Sigmoid colon (tissue), 5 donors: ENCODE measurements at regions not wholly inside any gene's neighbourhood (a gene's known extent, or its start where the extent isn't known, plus 50 kb on each side); places are given as distances from the start of the nearest gene placed in this dataset.

ENCODE experiments used
- DNase-seq: peaks from one replicate; pipeline ENCODE4 v3.0.0-alpha.2; 2019
- H3K27ac ChIP-seq, 4 donors: fragments of 200-600 bp; sonication (generic); one replicate each; pipeline ENCODE4 v1.5.1; 2016 to 2019; ENCODE audit warnings: mild to moderate bottlenecking in 1 of 4
- H3K27me3 ChIP-seq, 3 donors: fragments of 200-600 bp; sonication (generic); one replicate each; pipeline ENCODE4 v1.5.1; 2019; ENCODE audit warnings: mild to moderate bottlenecking in 1 of 3
- H3K36me3 ChIP-seq, 4 donors: fragments of 200-600 bp; sonication (generic); one replicate each; pipeline ENCODE4 v1.5.1; 2016 to 2019
- H3K4me1 ChIP-seq, 4 donors: fragments of 200-600 bp; sonication (generic); one replicate each; pipeline ENCODE4 v1.5.1; 2017 to 2019
- H3K4me3 ChIP-seq, 4 donors: fragments of 200-600 bp; sonication (generic); one replicate each; pipeline ENCODE4 v1.5.1; 2017 to 2019; ENCODE audit warnings: mild to moderate bottlenecking in 2 of 4, moderate library complexity in 1 of 4
- H3K9me3 ChIP-seq, 4 donors: fragments of 200-600 bp in 3 of 4; sonication (generic) in 3 of 4; one replicate each; pipeline versions ENCODE4 v1.5.1 to v1.6.1; 2013 to 2019
- POLR2AphosphoS5 ChIP-seq, 4 donors: sonication (generic); formaldehyde crosslinking; IDR thresholded peaks; one replicate each; pipeline ENCODE4 v1.6.1; 2017; ENCODE audit warnings: antibody characterized with exemption in 4 of 4
- intact Hi-C: fragments of 100-400 bp; cut with DNase I; formaldehyde crosslinking; loops from one replicate; pipeline ENCODE4 v1.15.1; 2023
- small RNA-seq, 3 donors: library from RNA; depleted of rRNA; stranded (forward); fragments of <200 nt; gene quantifications; one replicate each; pipeline ENCODE3, GENCODE V24; 2016
- donor health status: healthy.

DNA sequence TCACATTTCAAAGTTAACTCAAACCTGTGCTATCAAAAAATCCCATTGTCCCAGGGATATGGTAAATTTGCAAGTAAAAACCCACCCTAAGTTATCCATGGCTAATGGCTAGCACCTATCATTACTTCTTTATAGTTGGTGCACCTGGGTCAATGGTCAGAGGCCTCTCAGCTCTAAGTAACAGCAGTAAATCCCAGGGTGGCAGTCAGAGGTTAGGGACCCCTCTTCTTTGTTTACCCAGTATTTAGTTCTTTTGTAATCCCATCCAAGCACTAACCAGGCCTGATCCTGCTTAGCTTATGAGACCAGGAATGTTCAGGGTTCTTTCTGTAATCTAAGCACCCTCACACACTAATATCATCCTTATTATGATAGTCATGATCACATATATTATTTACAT, 52.1 kb upstream of the WWC1 start:
- intact Hi-C loops: no loop called here
- Histone ChIP-seq H3K36me3 (no peaks in the 10 kb centered on the region), H3K27me3 (no peaks in the 10 kb centered on the region), H3K27ac (no peak overlapping the region), H3K9me3 (peaks cover 0 to 6% (median 0%) of the 10 kb centered on the region in 4 donors), H3K4me3 (no peak overlapping the region), H3K4me1 (no peaks in the 10 kb centered on the region)
- DNase-seq: no peak
- TF ChIP-seq POLR2AphosphoS5 (IDR thresholded peaks at IDR 0.05): no peak

Small RNA genes lying in the stretch of these regions (small RNA-seq; reads per million reads assigned to genes)
- gene AC026403.1 (0 reads per million in 3 donors), gene RF00561 (0 reads per million in 3 donors), gene RN7SKP60 (0 reads per million in 3 donors), gene RNU6-168P (0 reads per million in 3 donors), gene RNU6-209P (0 reads per million in 3 donors)
